NCI-H774 (cell line): ENCODE measurements at regions not wholly inside any gene's neighbourhood (a gene's known extent, or its start where the extent isn't known, plus 50 kb on each side); places are given as distances from the start of the nearest gene placed in this dataset.
"Not testable (repeated sequence)": the region's sequence is repeated elsewhere in the genome, so short reads cannot be mapped to it uniquely, and the experiment has no call there.

ENCODE experiments used
- DNase-seq: peaks from one replicate; lab custom pipeline; 2025; lab: John Stamatoyannopoulos, UW

- DNase-seq, result no peak
These were observed 645.3 kb downstream of the FRK start for GRCh38 chr6:115415378-115415777.

GRCh38 chr6:115414916-115415315, 645.8 kb downstream of the FRK start:
- not testable (repeated sequence) for DNase-seq

DNA sequence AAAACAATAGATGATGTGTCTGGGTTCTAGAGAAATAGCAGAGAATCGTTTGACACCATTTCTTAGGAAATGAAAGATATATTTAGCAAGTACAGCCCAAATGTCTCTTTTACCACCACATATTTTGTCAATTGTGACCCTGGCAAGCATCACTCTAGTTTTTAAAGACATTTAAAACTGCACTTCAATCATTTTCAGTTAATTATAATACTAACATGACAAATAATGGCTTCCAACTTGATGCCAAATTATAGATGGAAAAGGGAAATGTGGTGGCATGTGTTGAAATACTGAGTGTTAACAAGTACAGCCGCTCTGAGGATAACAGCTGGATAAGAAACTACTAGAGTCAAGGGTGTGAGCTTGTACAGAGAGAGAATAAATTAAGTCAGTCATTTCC, 648.9 kb downstream of the FRK start:
- DNase-seq, result no peak

DNA sequence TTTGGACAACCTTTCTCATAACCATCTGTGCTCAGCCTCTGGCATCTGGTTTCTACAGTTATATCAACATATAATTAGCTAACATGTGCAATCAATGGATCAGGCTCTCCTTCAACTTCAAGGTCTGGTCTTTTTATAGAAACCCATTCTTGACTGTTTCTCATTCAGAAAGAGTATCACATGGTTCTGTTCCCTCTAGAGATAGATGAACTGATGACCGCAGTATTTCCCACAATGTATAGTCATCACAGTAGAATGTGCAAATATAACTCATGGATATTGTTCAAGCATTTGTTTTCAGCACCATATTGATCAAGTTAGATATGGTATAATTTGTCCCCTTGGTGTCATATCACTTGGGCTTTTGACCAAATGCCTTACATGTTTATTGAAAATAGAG, 656.2 kb downstream of the FRK start:
- no peak for DNase-seq

- DNase-seq, result no peak
These were observed 662.1 kb downstream of the FRK start for GRCh38 chr6:115398607-115399006.

GRCh38 chr6:115396112-115396906, 664.4 kb downstream of the FRK start:
- DNase-seq, result no peak

- no peak for DNase-seq
These were observed 666.9 kb downstream of the FRK start for GRCh38 chr6:115393821-115394220.

GRCh38 chr6:115370202-115370601, 690.5 kb downstream of the FRK start:
- DNase-seq, result no peak

DNA sequence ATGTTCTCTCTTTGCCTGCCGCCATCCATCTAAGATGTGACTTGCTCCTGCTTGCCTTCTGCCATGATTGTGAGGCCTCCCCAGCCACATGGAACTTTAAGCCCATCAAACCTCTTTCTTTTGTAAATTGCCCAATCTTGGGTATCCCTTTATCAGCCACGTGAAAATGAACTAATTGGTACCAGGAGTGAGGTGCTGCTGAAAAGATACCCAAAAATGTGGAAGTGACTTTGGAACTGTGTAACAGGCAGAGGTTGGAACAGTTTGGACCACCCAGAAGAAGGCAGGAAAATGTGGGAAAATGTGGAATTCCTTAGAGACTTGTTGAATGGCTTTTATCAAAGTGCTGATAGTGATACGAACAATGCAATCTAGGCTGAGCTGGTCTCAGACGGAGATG, 694.9 kb downstream of the FRK start:
- DNase-seq, result no peak

- no peak for DNase-seq
These were observed 697.3 kb downstream of the FRK start for GRCh38 chr6:115363379-115363778.

- no peak for DNase-seq
These were observed 698.5 kb downstream of the FRK start for GRCh38 chr6:115362234-115362633.

DNA sequence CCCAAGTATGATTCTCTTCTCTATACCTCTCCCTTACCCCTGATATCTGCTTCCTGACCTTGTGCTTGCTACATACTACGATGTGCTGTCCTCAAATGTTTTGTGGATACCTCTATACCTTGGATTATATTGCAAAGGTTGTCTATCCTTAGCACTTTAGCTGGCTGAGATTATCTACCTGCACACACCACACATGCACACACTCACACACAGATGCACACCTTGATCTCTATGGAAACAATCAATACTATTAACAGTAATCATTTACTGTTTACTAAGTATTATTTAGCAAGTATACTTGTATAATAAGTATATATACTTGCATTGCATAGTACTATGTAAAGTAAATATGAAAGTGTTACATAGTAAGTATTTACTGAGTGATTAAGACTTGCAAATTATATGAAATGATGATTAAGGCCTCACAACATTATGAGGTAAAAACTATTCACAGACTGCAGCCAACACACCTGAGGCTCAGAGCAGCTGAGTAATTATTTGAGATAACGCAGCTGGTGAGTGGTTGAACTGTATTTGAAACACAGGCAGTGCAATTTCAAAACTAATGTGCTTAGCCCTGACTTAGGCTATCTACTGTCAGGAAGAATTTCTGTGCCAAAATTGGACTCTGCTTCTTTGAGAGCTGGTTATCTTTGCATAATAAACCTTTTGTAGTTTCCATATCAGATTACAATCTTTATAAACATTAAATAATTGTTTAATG, 699.9 kb downstream of the FRK start:
- DNase-seq, result peak; percentile 97

DNA sequence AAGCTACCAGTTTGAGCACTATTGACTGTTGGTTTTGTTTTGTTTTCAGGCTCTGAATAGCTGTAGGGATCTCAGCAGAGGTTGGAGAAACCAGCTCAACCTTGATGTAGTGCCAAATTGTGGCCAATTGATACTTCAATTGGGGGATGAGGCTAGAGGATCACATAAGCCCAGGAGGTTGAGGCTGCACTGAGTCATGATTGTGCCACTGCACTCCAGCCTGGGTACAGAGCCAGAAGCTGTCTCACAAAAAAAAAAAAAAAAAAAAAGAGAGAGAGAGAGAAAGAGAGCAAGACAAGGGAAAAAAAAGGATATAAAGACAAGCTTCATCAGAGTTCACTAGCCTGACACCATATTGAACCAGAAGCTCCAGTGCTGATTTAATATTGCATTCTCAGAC, 702.1 kb downstream of the FRK start:
- peak; percentile 72 for DNase-seq

GRCh38 chr6:115356371-115356770, 704.3 kb downstream of the FRK start:
- DNase-seq, result no peak

GRCh38 chr6:115323001-115323400, 737.7 kb downstream of the FRK start:
- DNase-seq, result no peak

GRCh38 chr6:115319823-115320222, 740.9 kb downstream of the FRK start:
- no peak for DNase-seq

GRCh38 chr6:115310156-115310555, 750.5 kb downstream of the FRK start:
- no peak for DNase-seq

- no peak for DNase-seq
These were observed 758.0 kb downstream of the FRK start for GRCh38 chr6:115302731-115303130.

DNA sequence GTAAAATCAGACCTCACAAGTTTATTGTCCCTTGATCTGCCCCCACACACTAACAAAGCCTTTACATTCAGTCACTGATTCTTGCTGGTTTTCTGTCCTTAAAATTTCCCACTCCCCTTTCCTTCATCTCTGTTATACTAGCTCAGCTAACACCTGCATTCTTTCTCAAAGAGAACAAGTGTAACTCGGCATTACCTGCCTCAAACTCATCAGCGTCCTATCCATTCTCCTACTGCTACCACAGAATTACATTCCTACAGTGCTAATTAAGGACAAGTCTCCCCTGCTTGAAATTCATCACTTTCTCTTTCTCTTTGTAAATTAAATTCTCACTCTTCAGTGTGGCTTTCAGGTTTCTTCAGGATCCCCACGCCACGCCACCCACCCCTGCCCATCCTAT, 773.2 kb downstream of the FRK start:
- no peak for DNase-seq

- DNase-seq, result no peak
These were observed 783.7 kb downstream of the FRK start for GRCh38 chr6:115276881-115277565.

DNA sequence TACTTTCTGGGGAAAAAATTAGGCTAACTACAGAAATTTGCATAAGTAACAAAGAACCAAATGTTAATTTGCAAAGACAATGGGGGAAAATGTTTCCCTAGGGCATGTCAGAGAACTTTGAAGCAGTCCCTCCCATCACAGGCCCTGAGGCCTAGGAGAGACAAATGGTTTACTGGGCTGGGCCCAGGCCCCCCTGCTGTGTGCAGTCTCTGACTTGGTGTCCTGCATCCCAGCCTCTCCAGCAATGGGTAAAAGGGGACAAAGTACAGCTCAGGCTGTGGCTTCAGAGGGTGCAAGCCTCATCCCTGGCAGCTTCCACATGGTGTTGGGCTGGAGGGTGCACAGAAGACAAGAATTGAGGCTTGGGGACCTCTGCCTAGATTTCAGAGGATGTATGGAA, 788.4 kb downstream of the FRK start:
- DNase-seq, result no peak

GRCh38 chr6:115271434-115271833, 789.3 kb downstream of the FRK start:
- no peak for DNase-seq

DNA sequence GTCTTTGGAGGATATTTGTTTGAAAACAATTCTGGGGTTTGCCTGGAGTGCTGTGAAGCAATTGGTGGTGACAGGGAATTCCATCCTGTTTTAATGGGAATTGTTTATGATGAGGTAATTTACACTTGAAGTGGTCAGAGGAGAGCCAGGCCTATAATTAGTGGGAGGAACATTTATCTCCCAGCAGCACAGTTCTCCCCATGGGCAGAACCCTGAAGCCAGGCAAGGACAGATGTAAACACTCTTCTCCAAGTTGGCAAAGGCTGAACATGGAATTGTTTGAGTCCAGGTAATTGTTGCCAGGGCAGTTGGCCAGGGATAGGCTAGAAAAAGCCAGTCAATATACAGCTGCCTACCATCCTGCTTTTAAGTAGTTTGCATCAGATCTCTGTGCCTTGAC, 789.7 kb downstream of the FRK start:
- DNase-seq, result peak; percentile 91
